Activated naive CD4-positive, alpha-beta T cell treated with Interleukin-2 at 50 U/mL for 16 hours (primary cell): ENCODE measurements at regions not wholly inside any gene's neighbourhood (a gene's known extent, or its start where the extent isn't known, plus 50 kb on each side); places are given as distances from the start of the nearest gene placed in this dataset.

Source experiments
- DNase-seq: peaks from one replicate; pipeline ENCODE4 v3.0.0-alpha.2; 2020

DNA sequence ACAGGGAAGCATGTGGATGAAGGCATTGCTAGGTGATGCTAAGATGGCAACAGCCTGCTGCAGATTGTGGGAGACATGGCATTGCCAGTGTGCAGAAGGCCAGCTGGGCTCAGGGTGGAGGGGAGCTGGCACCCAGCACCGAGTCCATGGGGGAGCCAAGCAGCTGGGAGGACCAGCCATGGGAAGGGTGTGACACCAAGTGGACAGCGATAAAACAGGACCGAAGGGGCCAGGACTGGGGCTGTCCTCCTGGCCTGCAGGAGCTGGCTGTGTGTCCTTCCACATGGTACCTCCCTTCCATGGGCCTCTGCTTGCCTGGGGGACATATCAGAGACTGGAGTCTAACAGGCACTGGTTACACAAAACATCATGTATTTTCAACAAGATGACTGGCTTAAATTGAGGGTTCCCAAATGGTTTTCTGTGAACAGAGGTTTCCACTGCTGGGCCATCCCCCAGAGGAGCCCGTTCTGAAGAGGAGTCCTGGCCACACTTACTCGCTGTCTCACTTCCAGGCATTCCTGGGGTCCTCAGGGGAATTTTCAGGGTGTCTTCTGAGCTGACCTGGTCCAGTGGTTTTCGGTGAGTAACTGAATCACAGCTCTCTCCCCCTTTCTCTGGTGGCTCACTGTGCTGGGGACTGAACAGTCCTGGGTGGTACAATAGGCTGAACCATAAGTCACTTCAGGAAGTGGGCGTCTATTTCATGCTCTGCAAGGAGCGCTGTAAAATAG lies 60.4 kb upstream of the TNP1 start:
- no peak for DNase-seq

DNA sequence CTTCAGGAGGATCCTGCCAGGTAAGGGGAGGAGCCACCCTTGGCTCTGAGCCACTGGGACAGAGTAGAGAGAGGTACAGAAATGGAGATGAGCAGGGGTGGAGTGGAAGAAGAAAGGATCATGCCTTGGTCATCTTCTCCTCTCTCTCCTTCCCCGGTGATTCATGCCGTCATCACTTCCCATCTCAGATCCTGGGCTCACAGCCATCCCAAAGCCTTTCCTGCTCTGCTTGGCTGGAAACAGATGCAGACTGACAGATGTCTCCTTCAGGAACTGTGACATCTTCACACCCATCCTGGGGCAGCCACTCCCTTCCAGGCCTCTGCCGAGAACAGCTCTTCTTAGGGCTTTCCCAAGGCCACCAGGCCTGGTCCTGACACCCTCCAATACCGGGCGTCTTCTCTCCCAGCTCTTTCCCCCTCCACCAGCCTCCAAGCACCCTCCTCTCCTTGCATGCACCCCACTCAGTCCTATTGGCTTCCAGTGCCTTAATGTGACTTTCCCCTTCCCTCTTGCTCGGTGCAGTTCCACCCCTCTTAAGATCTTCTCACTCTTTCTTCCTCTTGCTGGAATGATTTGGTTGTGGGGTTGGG lies 58.3 kb upstream of the TNP1 start:
- DNase-seq, result no peak

DNA sequence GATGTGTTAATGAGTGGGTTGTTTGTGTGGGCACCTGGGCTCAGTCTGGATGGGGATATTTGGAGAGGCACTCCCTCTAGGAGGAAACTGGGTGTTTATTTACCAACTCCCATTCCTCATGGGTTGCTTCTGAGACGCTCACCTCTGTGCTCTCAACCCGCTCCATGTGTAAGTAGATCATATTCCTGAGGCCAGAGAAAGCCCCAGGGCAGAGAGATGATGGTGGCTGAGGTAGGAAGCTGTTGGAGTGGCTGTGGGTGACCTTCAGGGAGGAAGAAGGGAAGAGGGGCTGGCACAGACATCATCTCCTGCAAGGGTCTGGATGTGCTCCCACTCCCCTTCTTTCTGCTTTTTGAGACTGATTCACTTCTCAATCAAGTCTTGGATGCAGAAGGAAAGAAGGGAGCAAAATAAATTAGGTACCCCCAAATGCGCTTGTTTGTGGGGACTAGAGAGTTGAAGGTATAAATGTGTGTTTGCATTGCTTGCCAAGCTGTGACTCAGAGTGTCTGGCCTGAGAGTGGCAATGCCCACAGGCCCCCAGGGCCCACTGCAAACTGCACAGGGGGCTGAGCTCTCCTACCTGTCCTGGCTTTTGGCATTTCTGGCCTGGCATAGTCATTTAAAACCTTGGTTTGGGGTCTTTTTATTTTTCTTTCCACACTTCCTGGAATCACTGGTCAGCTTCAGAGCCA lies 57.2 kb upstream of the TNP1 start:
- no peak for DNase-seq

DNA sequence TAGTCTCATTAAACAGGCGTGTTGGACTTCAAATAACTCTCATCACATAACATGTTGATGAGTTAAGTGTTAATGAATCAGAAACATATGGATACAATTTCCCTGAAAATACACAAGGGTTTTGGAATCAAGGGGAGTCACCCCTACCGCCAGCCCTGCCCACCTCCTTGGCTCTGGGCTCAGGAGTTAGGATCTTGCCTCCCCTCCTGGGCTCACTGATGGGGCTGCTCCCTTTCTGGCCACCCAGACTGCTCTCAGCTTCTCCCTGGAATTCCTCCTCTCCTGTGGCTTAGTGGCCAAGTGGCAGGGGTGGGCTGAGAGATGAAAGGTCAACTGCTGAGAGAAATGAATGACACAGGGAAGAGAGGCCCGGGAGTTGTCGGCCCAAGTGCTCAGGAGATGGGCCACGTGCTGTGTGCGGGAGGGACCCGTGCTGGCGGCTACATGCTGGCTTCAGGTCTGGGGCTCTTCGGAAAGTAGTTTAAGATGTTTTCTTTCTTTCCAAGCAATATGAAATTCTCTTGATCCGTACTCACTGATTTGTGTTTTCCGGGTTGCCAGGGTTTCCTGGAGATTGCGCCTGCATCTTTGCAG lies 55.8 kb upstream of the TNP1 start:
- DNase-seq, result no peak

DNA sequence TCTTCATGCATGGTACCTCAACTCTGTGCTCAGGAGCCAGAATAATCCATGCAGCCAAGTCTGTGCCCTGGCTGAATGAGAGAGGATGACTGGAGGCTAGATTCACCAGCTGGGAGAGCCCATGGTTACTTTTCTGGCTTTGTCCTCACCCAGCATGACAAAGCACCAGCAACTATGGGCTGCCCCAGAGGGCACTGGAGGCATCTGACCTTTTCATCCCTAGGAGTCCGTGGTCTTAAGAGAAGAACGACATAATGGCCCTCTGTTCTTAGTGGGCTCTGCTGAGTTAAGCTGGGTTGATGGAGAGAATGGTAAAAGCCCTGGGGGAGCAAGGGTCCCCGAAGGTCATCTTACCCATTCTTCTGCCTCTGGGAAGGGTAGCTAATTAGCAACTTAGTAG lies 54.6 kb upstream of the TNP1 start:
- no peak for DNase-seq

DNA sequence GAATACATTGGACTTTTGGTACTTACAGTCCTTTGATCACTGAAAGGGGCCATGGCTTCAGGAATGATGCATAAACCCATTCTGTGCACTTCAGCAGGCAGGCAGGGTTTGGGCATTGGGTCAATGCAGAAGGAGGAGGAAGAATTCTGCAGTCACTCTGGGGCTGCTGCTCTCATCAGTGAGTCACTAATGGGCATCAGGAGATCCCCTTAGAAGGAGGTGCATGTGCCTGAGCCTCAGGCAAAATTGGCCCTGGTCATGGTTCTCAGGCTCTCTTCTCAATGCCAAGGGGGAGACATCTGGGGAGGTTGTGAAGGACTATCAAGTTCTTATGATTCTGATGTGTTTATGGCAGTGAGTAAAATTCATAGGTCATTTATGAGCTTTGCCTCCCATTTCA lies 52.0 kb upstream of the TNP1 start:
- DNase-seq, result no peak

DNA sequence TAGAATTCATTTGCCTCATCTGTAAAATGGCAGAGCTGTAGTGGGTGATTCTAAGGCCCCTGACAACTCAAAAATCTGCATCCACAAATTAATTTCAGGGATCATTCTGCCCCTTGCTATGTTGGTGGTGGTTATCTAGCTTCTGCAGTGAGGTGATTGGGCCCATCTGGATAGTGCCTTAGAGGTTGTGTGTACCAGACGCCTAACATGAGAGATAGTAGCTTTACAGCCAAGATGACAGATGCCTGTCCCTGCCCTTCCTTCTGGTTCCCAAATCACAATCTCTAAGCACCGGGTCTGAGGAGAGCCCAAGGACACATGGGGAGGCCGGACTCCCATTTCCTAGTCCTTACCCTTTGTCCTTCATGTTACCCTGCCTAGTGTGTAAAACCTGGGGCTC lies 51.1 kb upstream of the TNP1 start:
- no peak for DNase-seq

DNA sequence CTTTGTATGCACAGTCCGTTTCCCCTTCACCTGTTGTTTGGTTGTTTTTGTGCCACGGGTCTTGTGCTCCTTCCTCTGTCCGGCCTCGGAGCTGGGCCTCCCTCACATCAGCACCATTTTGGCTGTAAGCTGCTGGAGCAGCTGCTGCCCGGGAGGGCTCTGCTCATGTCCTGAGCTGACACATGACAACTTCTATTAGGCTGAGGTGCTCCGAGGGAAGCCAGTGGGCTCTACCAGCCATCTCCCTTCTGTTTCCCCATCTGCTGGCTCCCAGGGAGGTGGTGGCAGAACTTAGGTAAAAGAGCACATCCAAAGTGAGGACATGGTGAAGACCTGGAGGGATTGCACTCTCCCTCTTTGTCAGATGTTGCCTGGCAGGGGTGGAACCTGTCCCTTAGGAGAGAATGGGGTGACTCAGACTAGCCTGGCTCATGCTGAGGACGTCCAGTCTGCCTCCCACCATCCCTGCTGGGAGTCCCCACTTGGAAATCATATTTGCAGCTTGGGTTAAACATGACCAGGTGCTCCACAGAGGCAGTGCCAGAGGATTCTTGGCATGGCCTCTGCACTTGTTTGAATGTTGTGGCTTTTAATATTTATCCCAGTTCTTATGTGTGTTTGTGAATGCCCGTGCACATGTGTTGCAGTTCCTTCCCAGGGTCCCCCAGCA lies 49.8 kb upstream of the TNP1 start:
- no peak for DNase-seq
